HG02852 (cell line): ENCODE measurements at regions not wholly inside any gene's neighbourhood (a gene's known extent, or its start where the extent isn't known, plus 50 kb on each side); places are given as distances from the start of the nearest gene placed in this dataset.

Experiments
- ATAC-seq: cut with Tn5 transposase; IDR thresholded peaks from one replicate; pipeline ENCODE4 v1.9.1; 2021; ENCODE audit warnings: mild to moderate bottlenecking, moderate library complexity; ENCODE audit not compliant: unreplicated experiment

DNA sequence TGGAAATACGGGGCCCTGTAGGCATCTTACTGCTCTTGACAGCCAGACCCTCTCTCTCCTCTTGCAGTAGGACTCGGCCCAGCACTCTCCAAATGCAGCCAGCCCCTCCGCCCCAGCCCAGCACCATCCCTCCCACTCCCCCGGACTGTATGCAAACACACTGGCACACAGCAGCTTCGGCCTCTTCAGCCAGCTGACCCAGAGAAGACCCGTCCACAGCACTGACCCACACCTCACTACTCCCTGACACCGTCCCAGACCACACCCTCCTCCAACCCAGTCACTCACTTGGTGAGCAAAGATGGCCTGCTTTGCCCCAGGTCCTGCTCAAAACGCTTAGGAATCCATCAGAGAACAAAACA is 164.6 kb downstream of the IGLL1 start:
- no peak for ATAC-seq

DNA sequence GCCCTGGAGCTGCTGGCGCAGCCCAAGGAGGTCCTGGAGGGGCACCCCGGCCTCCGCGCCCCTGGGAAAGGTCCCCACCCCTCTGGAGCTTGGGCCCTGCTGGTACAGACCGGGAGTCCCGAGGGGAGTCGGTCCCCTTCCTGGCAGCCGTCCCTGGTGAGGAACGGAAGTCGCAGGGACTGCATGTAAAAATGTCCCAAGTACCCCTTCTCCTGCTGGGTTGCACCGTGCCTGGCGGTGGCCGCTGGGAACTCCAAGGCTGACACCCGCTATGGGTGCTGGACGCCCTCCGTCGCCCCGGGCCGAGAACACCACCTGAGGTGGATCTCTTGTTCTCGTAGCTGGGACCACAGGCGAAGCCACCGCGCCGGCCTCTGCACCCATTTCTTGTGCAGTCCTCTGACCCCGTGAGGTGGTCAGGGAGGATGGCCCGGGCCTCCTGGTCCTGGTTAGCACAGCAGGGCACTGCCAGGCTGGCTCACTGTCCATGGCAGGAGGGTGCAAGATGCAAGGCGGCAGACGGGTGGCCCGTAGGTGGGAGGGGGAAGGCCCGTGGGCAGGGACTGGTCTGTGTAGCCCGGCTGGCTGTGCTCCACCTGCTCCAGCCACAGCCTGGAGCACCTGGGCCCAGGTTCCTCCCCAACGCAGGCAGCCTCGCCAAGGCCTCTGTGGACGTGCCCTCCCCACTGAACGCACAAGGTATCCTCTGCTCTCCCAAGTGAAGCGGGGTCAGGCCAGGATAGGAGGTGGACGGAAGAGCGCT is 165.2 kb downstream of the IGLL1 start:
- no peak for ATAC-seq

DNA sequence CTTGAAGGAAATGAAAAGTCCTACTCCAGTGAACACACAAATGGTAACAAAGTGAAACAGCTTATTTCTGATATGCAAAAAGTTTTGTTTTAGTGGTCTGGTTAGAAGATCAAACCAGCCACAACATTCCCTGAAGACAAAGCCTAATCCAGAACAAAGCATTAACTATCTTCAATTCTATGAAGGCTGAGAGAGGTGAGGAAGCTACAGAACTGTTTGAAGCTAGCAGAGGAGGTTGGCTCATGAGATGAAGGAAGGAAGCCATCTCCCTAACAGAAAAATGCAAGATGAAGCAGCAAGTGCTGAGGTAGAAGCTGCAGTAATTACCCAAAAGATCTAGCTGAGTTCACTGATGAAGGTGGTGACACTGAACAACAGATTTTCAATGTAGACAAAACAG is 168.4 kb downstream of the IGLL1 start:
- no peak for ATAC-seq

DNA sequence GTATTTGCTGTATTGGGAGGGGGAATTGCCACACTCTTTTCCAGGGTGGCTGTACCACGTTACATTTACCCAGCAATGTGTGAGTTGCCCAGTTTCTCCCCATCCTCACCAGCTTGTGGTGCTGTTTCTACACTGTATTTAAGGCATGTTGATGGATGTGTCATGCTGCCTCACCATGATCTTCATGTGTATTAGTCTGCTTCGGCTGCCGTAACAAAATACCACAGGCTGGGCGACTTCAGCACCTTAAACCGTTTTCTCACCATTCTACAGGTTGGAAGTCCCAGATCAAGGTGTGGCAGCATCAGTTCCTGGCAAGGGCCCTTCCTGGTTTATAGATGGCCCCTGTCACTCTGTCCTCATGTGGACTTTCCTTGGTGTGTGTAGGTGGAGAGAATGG is 169.7 kb downstream of the IGLL1 start:
- ATAC-seq, result no peak

DNA sequence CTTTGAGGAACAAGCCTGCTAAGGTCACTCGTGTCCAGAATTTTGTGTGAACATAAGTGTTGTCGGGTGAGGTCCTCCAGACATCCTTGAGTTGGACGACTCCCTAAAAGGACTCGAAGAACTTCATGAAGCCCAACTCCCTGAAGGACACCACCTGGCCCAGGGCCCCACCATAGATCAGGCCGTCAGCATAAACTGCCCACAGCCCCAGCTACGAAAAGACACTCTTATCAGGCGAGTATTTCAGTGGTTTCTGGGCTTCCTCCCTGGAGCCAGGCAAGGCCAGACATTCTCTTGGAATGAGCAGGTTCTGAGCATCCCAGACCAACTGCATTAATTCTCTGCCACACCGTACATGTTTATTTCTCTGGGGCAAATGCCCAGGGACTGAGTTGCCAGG is 170.1 kb downstream of the IGLL1 start:
- no peak for ATAC-seq

DNA sequence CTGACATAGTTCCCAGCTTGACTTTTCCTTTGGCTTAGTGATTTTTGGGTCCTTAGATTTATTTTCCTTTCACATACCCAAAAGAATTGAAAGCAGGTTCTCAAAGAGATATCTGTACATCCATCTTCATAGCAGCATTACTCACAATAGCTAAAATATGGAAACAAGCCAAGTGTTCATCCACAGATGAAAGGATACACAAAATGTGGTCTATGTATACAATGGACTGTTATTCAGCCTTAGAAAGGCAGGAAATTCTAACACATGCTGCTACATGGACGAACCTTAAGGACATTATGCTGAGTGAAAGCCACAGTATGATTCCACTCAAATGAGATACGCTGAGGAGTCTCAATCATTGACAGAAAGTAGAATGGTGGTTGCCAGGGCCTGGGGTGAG is 171.8 kb downstream of the IGLL1 start:
- no peak for ATAC-seq

DNA sequence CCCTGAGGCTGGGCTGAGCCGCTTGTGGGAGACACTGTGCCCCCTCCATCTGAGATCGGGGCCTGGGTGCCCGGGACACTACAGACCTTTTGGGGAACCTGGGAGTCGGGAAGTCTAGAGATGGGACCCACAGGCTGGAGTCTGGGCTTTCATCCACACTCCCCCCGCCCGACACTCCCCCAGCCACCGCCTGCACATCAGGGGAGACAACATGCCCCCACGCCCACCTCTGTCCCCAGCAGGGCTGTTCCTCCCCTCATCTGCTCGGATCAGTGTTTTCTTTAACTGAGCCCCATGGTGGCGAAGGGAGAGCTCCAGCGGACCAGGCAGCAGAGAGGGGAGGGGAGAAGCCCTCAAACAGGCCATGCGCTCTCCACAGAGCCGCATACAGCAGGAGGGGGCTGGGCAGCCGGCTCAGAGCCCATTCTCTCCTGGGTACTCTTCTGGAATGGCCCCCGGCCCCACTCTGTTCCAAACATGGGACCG is 174.7 kb downstream of the IGLL1 start:
- ATAC-seq, result no peak

DNA sequence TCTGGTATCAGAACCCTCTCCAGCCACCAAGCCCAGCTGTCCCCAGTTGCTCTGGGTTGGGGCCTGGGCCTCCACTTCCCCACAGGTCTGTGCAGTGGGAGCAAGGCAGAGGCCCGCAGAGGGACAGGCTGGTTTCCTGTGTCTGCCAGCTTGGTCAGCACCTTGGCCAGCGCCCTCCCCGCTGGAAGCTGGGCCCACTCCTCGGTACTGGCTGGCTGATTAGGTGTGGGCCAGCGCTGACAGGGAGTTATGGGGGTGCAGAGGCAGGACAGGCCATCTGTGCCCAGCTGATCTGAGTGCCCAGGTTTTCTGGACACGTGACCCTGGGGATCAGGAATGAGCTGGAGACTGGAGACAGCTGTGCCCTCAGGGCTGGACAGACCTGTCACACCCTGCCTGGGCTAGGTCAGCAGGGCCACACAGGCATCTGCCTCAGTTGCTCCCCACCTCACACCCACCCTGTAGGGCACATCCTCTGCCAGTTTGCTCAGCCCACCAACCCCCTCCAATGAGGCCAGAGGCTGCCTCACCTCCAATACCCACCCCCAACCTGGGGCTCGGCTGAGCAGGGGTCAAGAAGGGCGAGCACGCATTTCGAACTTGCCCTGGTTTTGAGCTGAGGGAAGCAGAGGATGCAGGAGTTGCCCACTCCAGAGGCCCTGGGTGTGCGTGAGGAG is 175.3 kb downstream of the IGLL1 start:
- ATAC-seq, result no peak

DNA sequence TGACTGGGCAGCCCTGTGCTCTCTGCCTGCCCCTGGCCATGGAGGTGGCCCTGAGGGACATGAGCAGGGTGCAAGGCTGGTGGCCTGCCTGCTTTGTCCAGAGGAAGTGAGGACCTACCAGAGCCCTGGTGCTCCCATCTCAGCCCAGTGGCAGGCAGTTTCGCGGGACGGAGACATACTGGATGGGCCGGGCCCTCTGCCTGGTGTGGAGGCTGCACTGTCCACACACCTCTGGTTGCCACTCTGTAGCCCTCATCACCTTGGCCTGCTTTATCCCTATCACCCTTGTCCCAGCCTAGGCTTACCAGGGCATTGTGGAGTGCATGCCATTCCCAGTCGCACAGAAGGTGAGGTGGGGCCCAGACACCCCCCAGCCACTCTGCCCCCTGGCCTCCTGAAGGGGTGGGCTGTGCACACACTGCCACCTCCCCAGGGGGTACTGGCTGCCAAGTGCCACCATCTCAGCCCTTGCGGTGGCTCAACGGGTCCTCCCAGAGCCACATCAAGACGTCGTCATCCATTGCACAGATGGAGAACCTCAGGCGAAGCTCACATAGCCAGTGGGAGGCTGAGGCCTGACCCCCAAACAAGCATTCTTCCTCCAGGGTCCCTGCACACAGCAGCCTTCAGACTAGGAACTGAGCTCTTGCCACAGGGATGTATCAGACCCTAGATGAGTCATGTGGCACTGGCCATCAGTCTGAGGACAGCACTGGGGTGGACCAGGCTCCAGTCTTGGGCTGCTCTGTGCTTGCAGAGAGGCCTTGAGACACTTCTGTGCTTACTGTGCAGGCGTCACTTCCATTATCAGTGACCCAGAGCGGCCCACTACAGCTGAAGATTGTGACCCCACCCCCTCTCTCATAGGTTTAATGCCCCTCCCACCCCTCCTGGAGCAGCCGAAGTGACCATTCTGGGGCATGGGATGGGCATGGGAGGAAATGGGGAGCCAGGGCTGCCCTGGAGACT is 176.1 kb downstream of the IGLL1 start:
- ATAC-seq, result no peak

DNA sequence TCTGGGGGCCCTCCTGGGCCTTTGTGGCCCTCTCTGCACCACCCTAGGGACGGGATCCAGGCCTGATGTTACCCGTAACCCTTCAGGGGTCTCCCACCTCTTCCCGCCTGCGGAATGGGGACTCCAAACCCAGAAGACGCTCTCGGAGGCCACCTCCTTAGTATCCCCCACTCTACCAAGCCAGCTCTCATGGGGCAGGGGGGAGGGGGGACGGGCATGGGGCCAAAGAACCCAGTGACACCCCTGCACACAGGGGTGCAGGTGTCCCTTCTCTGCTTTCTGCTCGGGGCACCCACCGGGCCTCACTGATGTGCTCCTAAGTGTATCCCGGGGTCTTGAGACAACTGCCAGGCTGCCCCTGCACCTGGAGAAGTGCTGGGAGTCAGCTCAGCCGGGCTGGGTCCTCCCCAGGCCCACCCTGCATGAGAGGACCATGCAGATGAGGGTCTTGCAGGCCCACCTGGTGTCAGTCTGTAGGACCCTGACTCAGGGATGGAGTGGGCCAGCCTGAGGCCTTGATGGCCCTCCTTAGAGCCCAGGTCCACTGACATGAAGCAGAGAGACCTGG is 176.9 kb downstream of the IGLL1 start:
- no peak for ATAC-seq

DNA sequence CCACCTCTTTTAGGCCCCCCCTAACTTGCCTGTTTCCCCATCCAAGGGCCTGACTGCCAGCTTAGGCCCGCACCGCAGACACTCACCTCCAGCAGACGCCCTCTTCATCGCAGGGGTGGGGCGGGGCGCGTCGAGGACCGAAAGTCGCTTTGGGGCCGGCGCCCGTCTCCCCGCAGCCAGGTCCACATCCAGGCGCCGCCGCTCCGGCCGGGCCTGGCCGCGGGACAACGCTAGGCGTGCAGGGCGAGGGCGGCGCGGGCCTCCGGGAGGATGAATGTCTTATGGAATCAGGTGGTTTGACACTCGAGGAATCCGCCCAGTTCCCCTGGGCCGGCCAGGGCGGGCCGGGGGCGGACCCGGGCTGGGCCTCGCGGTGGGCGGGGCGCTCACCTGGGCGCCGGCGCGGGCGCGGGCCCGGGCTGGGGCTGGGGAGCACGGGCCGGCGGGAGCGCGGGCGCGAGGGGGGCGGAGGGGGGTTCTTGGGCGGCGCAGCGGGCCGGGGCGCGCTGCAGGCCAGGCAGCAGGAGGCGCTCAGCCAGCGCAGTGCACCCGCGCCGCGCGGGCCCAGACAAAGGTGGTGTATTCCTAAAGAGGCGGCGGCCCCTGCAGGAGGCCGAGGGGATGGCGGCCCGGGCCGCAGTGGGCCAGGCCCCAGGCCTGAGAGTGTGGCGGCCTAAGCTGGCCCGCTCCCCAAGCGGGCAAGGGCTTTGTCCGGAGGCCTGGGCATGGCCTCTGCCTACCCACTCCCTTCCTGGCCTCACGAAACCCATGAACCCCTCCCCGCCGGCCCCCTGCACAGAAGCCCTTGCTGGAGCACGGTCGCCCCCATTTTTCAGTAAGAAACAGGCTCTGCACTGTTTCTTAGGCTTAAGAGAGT is 177.6 kb downstream of the IGLL1 start:
- peak; percentile 54 for ATAC-seq

DNA sequence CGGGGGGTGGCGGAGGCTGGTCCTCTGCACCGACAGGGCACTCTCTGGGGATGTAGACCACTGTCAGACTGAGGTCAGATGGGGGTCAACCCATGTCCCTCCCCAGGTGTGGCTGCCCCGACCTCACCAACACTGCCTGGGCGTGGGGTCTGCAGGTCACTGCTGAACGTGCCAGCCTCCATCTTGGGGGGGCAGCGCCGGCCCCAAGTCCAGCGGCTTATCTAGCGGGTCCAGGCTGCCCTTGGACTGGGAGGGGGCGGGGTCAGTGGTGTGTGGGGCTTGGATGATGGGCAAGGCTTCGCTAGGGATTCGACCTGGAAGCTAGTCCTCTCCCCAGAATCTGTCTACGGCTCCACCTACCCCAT is 178.2 kb downstream of the IGLL1 start:
- ATAC-seq, result no peak

DNA sequence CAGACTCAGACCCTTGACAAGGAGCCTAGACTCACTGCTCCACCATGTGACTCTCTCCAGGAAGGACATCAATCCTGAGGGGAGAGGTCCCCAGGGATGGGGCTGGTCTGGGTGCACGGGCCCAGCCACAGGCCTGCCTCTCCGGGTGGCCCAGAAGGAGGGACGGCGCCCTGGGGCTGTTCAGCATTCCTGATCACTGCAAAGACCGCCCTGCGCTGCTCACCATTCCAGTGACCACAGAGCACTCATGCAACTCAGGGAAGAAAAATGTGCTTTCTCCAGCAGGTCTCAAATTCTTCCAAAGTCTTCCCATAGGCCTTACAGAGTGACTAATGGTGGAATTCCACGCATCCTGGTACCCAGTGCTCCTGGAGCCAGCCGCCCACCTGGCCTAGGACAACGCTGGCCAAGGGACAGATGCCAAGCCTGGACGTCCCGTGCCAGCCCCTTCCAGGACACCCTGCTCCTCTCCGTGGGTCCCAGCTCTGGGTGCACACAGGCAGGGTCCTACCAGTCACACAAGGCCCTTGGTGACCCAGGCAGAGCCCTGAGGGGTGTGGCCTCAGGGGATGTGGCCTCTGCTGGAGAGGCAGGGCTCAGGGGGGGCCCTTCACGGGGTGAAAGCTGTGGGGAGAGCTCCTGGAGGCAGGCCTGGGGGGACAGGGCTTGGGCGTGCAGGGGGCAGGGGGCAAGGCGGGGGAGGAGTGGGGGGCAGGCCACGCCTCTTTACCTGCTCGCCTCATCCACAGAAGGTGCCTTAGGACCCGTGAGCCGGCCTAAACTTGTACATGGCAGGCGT is 178.8 kb downstream of the IGLL1 start:
- no peak for ATAC-seq

DNA sequence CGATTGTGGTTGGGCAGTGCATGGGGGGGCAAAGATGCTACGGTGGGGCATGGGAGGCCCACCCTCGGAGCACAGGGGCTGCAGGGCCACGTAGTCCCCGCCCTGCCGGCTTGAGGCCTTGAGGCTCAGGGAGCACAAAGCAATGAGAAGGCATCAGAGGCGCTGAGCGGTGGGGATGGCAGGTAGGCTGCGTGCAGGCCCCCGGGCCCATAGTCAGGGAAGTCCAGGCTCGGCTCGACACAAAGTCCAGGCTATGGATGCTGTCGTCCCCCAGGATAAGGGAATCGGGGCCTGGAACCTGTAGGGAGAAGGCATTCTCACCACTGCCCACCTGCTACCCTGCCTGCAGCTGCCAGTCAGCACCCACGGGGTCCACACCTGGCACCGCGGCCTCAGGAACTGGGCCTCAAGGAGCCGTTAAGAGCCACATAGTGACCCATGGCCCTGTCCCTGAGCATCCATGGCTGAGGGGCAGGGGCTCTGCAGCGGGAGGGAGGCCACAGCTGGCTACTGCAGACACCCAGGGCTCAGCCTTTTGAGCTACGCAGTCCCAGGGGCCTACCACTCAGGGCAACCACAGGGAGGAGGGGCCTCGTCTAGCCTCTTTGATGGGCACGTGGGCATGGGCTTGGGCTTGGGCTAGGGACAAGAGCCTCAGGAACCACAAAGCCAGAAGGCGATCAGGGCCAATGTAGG is 179.7 kb downstream of the IGLL1 start:
- no peak for ATAC-seq

DNA sequence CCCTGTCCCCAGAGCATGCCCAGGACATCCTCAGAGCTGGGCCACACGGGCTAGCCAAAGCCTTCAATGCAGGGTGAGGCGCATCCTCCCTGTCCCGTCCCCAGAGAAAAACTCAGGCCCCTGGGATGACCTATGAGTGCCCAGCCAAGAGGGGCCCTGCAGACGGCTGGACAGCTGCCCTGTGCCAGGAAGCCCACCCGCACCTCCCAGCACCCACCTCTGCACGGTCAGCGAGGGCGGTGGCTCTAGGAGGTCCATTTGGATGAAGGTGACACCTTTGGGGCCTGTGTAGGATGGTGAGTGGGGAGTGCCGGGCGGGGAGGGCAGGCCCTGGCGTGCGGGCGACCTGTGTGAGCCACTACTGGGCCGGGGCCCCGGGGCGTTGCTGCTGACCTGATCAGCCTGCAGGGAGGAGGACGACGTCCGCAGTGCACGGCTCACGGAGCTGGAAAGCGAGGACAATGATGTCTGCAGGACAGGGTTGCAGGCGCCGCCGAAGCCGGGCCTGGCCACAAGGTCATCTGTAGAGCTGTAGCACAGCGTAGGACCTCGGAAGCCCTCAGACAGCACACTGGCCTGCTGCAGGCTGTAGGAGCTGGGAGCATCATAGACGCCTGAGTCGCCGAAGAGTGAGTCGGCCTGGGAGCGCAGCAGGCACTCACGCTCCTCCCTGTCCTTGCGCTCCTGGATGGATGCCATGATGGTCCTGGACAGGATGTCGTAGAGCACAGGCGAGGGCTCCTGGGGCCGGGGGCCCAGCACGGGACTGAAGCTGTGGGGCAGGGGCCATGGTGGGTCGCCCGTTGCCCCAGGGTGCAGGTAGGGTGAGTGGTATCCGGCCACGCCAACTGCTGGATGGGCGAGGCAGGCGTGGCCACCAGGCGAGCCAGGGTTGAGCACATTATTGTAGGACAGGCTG is 180.5 kb downstream of the IGLL1 start:
- no peak for ATAC-seq

DNA sequence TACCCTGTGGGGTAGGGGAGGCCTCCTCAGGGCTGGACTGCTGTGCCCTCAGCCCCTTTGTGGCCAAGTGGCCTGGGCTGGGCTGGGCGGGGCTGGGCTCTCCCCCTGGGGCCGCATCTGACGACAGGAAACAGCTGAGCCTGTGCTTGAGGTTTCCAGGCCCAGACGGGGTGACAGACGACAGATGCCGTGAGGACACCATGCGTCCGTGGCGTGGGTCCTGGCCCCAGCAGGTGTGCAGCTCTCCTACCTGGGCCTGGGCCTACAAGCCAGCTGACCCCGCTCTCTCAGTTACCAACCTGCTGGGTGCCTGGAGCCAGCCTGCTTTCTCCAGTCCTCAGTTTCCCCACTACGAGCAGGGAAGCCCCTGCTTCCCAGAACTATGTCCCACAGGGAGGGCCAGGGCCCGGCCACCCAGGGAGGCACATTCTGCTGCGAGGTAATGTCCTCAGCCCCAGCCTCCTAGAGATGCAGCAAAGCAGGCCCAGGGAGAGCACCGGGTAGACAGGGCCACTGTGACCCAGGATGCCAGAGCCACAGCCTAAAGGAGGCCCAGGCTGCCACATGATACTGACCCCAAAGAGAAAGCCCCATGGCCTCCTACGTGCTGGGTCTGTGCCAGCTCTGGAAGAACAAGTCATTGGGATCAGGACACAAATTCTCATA is 181.3 kb downstream of the IGLL1 start:
- no peak for ATAC-seq
